Endothelial cell (in vitro differentiated cells): ENCODE measurements at regions not wholly inside any gene's neighbourhood (a gene's known extent, or its start where the extent isn't known, plus 50 kb on each side); places are given as distances from the start of the nearest gene placed in this dataset.

Source experiments
- DNase-seq: peaks from one replicate; pipeline ENCODE4 v3.0.0; 2021; ENCODE audit warnings: low spot score
- H3K27ac Mint-ChIP-seq: one replicate; pipeline ENCODE4 v1.8.0; 2021; ENCODE audit warnings: mixed read lengths, inconsistent platforms; ENCODE audit not compliant: unreplicated experiment
- H3K27me3 Mint-ChIP-seq: one replicate; pipeline ENCODE4 v1.8.0; 2021; ENCODE audit warnings: mild to moderate bottlenecking, moderate library complexity, mixed read lengths, inconsistent platforms; ENCODE audit not compliant: unreplicated experiment
- H3K36me3 Mint-ChIP-seq: one replicate; pipeline ENCODE4 v1.8.0; 2021; ENCODE audit warnings: mild to moderate bottlenecking, low read depth, mixed read lengths, inconsistent platforms; ENCODE audit not compliant: unreplicated experiment
- H3K4me1 Mint-ChIP-seq: one replicate; pipeline ENCODE4 v1.8.0; 2021; ENCODE audit warnings: mild to moderate bottlenecking, mixed read lengths, inconsistent platforms; ENCODE audit not compliant: unreplicated experiment
- H3K4me3 Mint-ChIP-seq: one replicate; pipeline ENCODE4 v1.8.0; 2021; ENCODE audit warnings: mild to moderate bottlenecking, mixed read lengths, inconsistent platforms; ENCODE audit not compliant: unreplicated experiment
- H3K9me3 Mint-ChIP-seq: one replicate; pipeline ENCODE4 v1.8.0; 2021; ENCODE audit warnings: mixed read lengths, inconsistent platforms; ENCODE audit not compliant: unreplicated experiment
- CTCF ChIP-seq: fragments of 200-600 bp; sonication (generic); IDR thresholded peaks from one replicate; pipeline ENCODE4 v1.5.0; 2021; ENCODE audit warnings: antibody characterized with exemption; ENCODE audit not compliant: unreplicated experiment

- Mint-ChIP-seq H3K4me1 (peaks cover 13% of the 10 kb centered on the region), H3K27ac (no peak overlapping the region), H3K9me3 (no peaks in the 10 kb centered on the region), H3K36me3 (no peaks in the 10 kb centered on the region), H3K4me3 (no peak overlapping the region), H3K27me3 (peaks cover 3% of the 10 kb centered on the region)
- no peak for DNase-seq
- TF ChIP-seq CTCF: no peak
Measured at GRCh38 chr12:89858718-89859117, 150.1 kb upstream of the ATP2B1 start.

GRCh38 chr12:89857652-89858274 lies 149.1 kb upstream of the ATP2B1 start:
- no peak overlapping the region for H3K27ac Mint-ChIP-seq
- H3K4me3 Mint-ChIP-seq: no peak overlapping the region
- H3K27me3 Mint-ChIP-seq: peaks cover 3% of the 10 kb centered on the region
- no peak for TF ChIP-seq CTCF
- DNase-seq: no peak
- no peaks in the 10 kb centered on the region for H3K9me3 Mint-ChIP-seq
- peaks cover 3% of the 10 kb centered on the region for H3K4me1 Mint-ChIP-seq
- H3K36me3 Mint-ChIP-seq: no peaks in the 10 kb centered on the region

GRCh38 chr12:89856431-89856830 lies 147.8 kb upstream of the ATP2B1 start:
- H3K4me1 Mint-ChIP-seq: no peaks in the 10 kb centered on the region
- H3K27me3 Mint-ChIP-seq: peaks cover 3% of the 10 kb centered on the region
- H3K36me3 Mint-ChIP-seq: no peaks in the 10 kb centered on the region
- H3K27ac Mint-ChIP-seq: no peak overlapping the region
- H3K9me3 Mint-ChIP-seq: no peaks in the 10 kb centered on the region
- no peak for TF ChIP-seq CTCF
- DNase-seq: no peak
- no peak overlapping the region for H3K4me3 Mint-ChIP-seq

GRCh38 chr12:89848732-89849131 lies 140.1 kb upstream of the ATP2B1 start:
- no peak for TF ChIP-seq CTCF
- no peaks in the 10 kb centered on the region for H3K9me3 Mint-ChIP-seq

GRCh38 chr12:89846473-89847055 lies 137.9 kb upstream of the ATP2B1 start:
- H3K36me3 Mint-ChIP-seq: no peaks in the 10 kb centered on the region
- H3K4me1 Mint-ChIP-seq: no peaks in the 10 kb centered on the region
- no peaks in the 10 kb centered on the region for H3K9me3 Mint-ChIP-seq
- H3K27me3 Mint-ChIP-seq: no peaks in the 10 kb centered on the region
- no peak overlapping the region for H3K27ac Mint-ChIP-seq
- TF ChIP-seq CTCF: no peak
- DNase-seq: no peak
- no peak overlapping the region for H3K4me3 Mint-ChIP-seq

More at GRCh38 chr12:89848732-89849131, 140.1 kb upstream of the ATP2B1 start:
- Mint-ChIP-seq H3K27me3 (no peaks in the 10 kb centered on the region), H3K4me1 (no peaks in the 10 kb centered on the region), H3K4me3 (no peak overlapping the region), H3K36me3 (no peaks in the 10 kb centered on the region), H3K27ac (no peak overlapping the region)
- DNase-seq: no peak
